IPS DF 6.9 (cell line): ENCODE measurements at regions not wholly inside any gene's neighbourhood (a gene's known extent, or its start where the extent isn't known, plus 50 kb on each side); places are given as distances from the start of the nearest gene placed in this dataset.
A peak's percentile ranks its signal among the peaks of the same experiment; 100 is the strongest.
"Not testable (repeated sequence)": the region's sequence is repeated elsewhere in the genome, so short reads cannot be mapped to it uniquely, and the experiment has no call there.

ENCODE experiments used
- DNase-seq: peaks from one replicate; pipeline ENCODE4 v3.0.0-alpha.2; 2013; ENCODE audit warnings: low read depth, low spot score
- H3K27ac ChIP-seq: one replicate; pipeline ENCODE4 v1.5.1; 2013; ENCODE audit warnings: low read length, control low read depth
- H3K27me3 ChIP-seq: 2 replicates; pipeline ENCODE4 v1.6.1; 2013; ENCODE audit warnings: mild to moderate bottlenecking, low read length; ENCODE audit not compliant: control insufficient read depth, insufficient read depth
- H3K36me3 ChIP-seq: 2 replicates; pipeline ENCODE4 v1.6.1; 2013; ENCODE audit warnings: low read length; ENCODE audit not compliant: control insufficient read depth, insufficient read depth
- H3K4me1 ChIP-seq: 2 replicates; pipeline ENCODE4 v1.6.1; 2013; ENCODE audit warnings: low read length; ENCODE audit not compliant: control insufficient read depth, insufficient read depth
- H3K4me3 ChIP-seq: 2 replicates; pipeline ENCODE4 v1.5.1; 2013; ENCODE audit warnings: mild to moderate bottlenecking, low read length
- H3K9me3 ChIP-seq: 2 replicates; pipeline ENCODE4 v1.6.1; 2013; ENCODE audit warnings: low read length, inconsistent platforms; ENCODE audit not compliant: control insufficient read depth, insufficient read depth
- WGBS: extraction: QIAGEN DNeasy Blood & Tissue Kit; methylation state at CpG from one replicate; pipeline ENCODE4 v1.1.7; 2013; ENCODE audit warnings: mixed read lengths, missing lambda C conversion rate; ENCODE audit not compliant: insufficient read length, insufficient coverage; 5-methylcytosine and 5-hydroxymethylcytosine counted together

DNA sequence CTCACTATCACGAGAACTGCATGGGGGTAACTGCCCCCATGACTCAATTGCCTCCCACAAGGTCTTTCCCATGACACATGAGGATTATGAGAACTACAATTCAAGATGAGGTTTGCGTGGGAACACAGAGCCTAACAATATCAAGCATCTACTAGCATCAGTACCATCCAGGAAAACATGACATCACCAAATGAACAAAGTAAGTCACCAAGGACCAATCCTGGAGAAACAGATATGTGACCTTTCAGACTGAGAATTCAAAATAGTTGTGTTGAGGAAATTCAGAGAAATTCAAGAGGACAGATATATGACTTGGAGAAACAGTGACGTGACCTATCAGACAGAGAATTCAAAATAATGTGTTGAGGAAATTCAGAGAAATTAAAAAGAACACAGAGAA is 65.8 kb upstream of the TMTC2 start:
- WGBS, result no CpG with 5 or more reads among the region's 3 CpGs
- H3K27ac ChIP-seq, result no peak overlapping the region
- H3K4me1 ChIP-seq, result no peaks in the 10 kb centered on the region
- H3K27me3 ChIP-seq, result no peaks in the 10 kb centered on the region
- H3K9me3 ChIP-seq, result no peaks in the 10 kb centered on the region
- no peak for DNase-seq
- H3K4me3 ChIP-seq, result no peak overlapping the region
- no peaks in the 10 kb centered on the region for H3K36me3 ChIP-seq

- DNase-seq, result no peak
- WGBS, result no CpG with 5 or more reads among the region's 3 CpGs
- Histone ChIP-seq H3K9me3 (no peaks in the 10 kb centered on the region), H3K4me1 (no peaks in the 10 kb centered on the region), H3K36me3 (no peaks in the 10 kb centered on the region), H3K4me3 (no peak overlapping the region), H3K27ac (no peak overlapping the region), H3K27me3 (no peaks in the 10 kb centered on the region)
Measured at GRCh38 chr12:82625523-82625922, 61.2 kb upstream of the TMTC2 start.

- H3K27ac ChIP-seq, result no peak overlapping the region
- no peaks in the 10 kb centered on the region for H3K9me3 ChIP-seq
- no peaks in the 10 kb centered on the region for H3K27me3 ChIP-seq
- no CpG with 5 or more reads among the region's 7 CpGs for WGBS
- DNase-seq, result peak; percentile 7
- H3K4me1 ChIP-seq, result no peaks in the 10 kb centered on the region
- no peaks in the 10 kb centered on the region for H3K36me3 ChIP-seq
- H3K4me3 ChIP-seq, result no peak overlapping the region
Measured at GRCh38 chr12:82627799-82628198, 58.9 kb upstream of the TMTC2 start.

DNA sequence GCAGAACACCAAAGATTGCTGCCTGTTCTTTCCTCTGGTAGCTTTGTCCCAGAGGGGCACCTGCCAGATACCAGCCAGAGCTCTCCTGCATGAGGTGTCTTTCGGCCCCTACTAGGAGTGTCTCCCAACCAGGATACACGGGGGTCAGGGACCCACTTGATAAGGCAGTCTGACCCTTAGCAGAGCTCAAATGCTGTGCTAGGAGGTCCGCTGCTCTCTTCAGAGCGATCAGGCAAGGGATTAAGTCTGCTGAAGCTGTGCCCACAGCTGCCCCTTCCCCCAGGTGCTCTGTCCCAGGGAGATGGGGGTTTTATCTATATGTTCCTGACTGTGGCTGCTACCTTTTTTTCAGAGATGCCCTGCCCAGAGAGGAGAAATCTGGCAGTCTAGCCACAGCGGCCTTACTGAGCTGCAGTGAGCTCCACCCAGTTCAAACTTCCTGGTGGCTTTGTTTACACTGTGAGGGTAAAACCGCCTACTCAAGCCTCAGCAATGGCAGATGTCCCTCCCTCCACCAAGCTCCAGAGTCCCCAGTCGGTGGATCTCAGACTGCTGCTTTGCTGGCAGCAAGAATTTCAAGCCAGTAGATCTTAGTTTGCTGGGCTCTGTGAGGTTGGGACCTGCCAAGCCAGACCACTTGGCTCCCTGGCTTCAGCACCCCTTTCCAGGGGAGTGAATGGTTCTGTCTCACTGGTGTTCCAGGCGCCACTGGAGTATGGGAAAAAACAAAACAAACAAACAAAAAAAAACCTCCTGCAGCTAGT is 52.0 kb upstream of the TMTC2 start:
- not testable (repeated sequence) for H3K27me3 ChIP-seq, H3K36me3 ChIP-seq, DNase-seq, H3K9me3 ChIP-seq, H3K4me3 ChIP-seq, H3K27ac ChIP-seq, H3K4me1 ChIP-seq
- WGBS, result no CpG with 5 or more reads among the region's 8 CpGs

GRCh38 chr12:82635263-82635662 is 51.4 kb upstream of the TMTC2 start:
- H3K4me1 ChIP-seq, result no peaks in the 10 kb centered on the region
- H3K27me3 ChIP-seq, result no peaks in the 10 kb centered on the region
- no peaks in the 10 kb centered on the region for H3K9me3 ChIP-seq
- no peak overlapping the region for H3K4me3 ChIP-seq
- no peaks in the 10 kb centered on the region for H3K36me3 ChIP-seq
- no peak overlapping the region for H3K27ac ChIP-seq
- WGBS, result no CpG with 5 or more reads among the region's 9 CpGs
- no peak for DNase-seq
